Prostate gland (tissue), 2 donors: ENCODE measurements at regions not wholly inside any gene's neighbourhood (a gene's known extent, or its start where the extent isn't known, plus 50 kb on each side); places are given as distances from the start of the nearest gene placed in this dataset.

Experiments used
- POLR2A ChIP-seq: fragments of 450-650 bp; IDR thresholded peaks from one replicate; pipeline ENCODE4 v1.6.1; 2016; ENCODE audit warnings: antibody characterized with exemption, mild to moderate bottlenecking
- POLR2AphosphoS5 ChIP-seq: sonication (generic); formaldehyde crosslinking; IDR thresholded peaks from one replicate; pipeline ENCODE4 v1.6.1; 2017; ENCODE audit warnings: antibody characterized with exemption
- TF ChIP-seq, protein P1 (sequence below), 4 experiments: fragments of 200-600 bp in 2 of 4; fragments of 450-650 bp in 2 of 4; sonication (generic) in 2 of 4; IDR thresholded peaks; 1 replicate in 3 of 4; 2 replicates in 1 of 4; pipeline ENCODE4 v1.5.1; 2016 to 2019; ENCODE audit warnings: antibody characterized with exemption in 4 of 4, mild to moderate bottlenecking in 2 of 4, moderate library complexity in 2 of 4

DNA sequence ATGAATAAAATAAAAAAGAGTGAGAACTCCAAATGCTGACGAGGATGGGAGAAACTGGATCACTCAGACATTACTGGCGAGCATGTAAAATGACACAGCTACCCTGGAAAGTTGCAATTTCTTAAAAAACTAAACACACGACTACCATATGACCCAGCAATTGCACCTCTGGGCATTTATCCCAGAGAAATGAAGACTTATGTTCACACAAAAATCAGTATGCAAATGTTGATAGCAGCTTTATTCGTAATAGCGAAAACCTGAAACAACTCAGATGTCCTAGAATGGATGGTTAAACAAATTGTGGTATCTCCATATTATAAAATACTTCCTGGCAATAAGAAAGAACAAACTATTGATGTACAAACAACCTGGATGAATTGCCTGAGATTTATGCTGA, 357.2 kb upstream of the ASIC2 start:
- TF ChIP-seq POLR2A (no peak), POLR2AphosphoS5 (no peak)
- TF ChIP-seq, protein P1, sequence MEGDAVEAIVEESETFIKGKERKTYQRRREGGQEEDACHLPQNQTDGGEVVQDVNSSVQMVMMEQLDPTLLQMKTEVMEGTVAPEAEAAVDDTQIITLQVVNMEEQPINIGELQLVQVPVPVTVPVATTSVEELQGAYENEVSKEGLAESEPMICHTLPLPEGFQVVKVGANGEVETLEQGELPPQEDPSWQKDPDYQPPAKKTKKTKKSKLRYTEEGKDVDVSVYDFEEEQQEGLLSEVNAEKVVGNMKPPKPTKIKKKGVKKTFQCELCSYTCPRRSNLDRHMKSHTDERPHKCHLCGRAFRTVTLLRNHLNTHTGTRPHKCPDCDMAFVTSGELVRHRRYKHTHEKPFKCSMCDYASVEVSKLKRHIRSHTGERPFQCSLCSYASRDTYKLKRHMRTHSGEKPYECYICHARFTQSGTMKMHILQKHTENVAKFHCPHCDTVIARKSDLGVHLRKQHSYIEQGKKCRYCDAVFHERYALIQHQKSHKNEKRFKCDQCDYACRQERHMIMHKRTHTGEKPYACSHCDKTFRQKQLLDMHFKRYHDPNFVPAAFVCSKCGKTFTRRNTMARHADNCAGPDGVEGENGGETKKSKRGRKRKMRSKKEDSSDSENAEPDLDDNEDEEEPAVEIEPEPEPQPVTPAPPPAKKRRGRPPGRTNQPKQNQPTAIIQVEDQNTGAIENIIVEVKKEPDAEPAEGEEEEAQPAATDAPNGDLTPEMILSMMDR (IDR thresholded peaks at IDR 0.05), result no peak
